ENCODE measurements at regions not wholly inside any gene's neighbourhood (a gene's known extent, or its start where the extent isn't known, plus 50 kb on each side); places are given as distances from the start of the nearest gene placed in this dataset.

GRCh38 chr12:111204788-111205241, 164.1 kb downstream of the PHETA1 start:
- Histone ChIP-seq H3K27me3 (peaks cover 73% of the 10 kb centered on the region), H3K4me3 (no peak overlapping the region), H3K9me3 (no peaks in the 10 kb centered on the region), H3K36me3 (no peaks in the 10 kb centered on the region), H3K4me1 (no peaks in the 10 kb centered on the region), H3K27ac (no peak overlapping the region)
- DNase-seq (ENCODE audit: low spot score in 2 of 2) = no peak
- WGBS = 51% methylated on average over 11 of the region's 15 CpGs
- TF ChIP-seq POLR2A (IDR thresholded peaks at IDR 0.05) (no peak), POLR2AphosphoS5 (IDR thresholded peaks at IDR 0.05) (no peak), EP300 (IDR thresholded peaks at IDR 0.05) (no peak)
- TF ChIP-seq, protein P1, sequence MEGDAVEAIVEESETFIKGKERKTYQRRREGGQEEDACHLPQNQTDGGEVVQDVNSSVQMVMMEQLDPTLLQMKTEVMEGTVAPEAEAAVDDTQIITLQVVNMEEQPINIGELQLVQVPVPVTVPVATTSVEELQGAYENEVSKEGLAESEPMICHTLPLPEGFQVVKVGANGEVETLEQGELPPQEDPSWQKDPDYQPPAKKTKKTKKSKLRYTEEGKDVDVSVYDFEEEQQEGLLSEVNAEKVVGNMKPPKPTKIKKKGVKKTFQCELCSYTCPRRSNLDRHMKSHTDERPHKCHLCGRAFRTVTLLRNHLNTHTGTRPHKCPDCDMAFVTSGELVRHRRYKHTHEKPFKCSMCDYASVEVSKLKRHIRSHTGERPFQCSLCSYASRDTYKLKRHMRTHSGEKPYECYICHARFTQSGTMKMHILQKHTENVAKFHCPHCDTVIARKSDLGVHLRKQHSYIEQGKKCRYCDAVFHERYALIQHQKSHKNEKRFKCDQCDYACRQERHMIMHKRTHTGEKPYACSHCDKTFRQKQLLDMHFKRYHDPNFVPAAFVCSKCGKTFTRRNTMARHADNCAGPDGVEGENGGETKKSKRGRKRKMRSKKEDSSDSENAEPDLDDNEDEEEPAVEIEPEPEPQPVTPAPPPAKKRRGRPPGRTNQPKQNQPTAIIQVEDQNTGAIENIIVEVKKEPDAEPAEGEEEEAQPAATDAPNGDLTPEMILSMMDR (IDR thresholded peaks at IDR 0.05) = no peak

DNA sequence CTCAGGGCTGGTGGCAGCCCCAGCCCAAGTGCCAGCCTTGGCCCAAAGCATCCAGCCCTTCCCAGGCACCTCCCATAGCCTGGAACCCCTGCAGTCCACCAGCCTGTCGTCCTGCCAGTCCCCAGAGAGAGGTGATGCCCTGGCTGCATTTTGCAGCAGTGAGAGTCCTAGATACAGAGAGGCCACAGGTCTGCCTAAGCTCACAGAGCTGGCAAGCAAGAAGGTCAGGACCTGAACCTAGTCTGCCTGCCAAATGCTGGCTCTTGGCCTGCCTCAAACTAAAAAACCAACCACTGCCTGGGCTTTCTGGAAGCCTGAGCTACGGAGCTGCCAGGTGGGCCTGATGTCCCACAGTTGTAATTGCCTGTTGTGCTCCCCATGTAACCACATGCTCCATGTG, 164.9 kb downstream of the PHETA1 start:
- Histone ChIP-seq H3K4me1 (no peaks in the 10 kb centered on the region), H3K4me3 (no peak overlapping the region), H3K27ac (no peak overlapping the region), H3K9me3 (no peaks in the 10 kb centered on the region), H3K36me3 (no peaks in the 10 kb centered on the region), H3K27me3 (peaks cover 73% of the 10 kb centered on the region)
- no peak for DNase-seq (ENCODE audit: low spot score in 2 of 2)
- TF ChIP-seq POLR2AphosphoS5 (IDR thresholded peaks at IDR 0.05) = no peak
- WGBS = 57% methylated on average over 1 of the region's 2 CpGs

- TF ChIP-seq, protein P1 (IDR thresholded peaks at IDR 0.05) = no peak
- TF ChIP-seq POLR2A (IDR thresholded peaks at IDR 0.05) = no peak
- no peaks in the 10 kb centered on the region for H3K36me3 ChIP-seq
- no peak overlapping the region for H3K4me3 ChIP-seq
- peaks cover 72% of the 10 kb centered on the region for H3K27me3 ChIP-seq
- H3K9me3 ChIP-seq = no peaks in the 10 kb centered on the region
- no peak overlapping the region for H3K27ac ChIP-seq
- WGBS = 76% methylated on average over 4 of the region's 4 CpGs
- no peak for DNase-seq (ENCODE audit: low spot score in 2 of 2)
- H3K4me1 ChIP-seq = no peaks in the 10 kb centered on the region
These were observed 165.4 kb downstream of the PHETA1 start for GRCh38 chr12:111203446-111203845.

DNA sequence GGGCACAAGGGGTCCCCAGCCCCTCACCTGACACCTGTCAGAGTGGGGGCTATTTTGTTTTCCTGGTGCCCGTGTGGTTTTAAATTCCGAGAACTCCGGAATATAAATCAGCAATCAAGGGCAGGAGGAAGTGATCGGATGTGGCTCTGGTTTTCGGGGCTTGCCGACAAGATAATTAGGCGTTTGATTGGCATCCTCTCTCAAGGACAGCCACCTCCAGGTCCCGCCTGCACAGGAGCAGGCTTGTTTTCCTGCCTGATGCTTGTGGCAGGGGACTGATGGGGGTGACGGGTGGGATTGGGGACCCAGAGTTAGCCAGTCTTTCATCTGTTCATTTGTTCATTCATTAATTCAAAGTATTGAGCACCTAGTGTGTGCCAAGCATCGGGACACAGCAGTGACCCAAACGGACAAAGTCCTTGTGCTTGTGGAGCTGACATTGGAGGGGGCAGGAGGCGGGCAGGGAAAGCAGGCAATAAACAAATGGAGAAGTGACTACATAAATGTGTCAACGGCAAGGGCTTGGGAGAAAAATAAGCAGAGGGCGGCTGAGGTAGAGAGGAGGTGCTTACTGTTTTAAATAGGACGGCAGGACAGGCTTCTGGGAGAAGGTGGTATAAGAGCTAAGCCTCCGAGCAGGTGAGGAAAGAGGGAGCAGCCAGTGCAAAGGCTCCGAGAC, 166.5 kb downstream of the PHETA1 start:
- 42% methylated on average over 17 of the region's 17 CpGs for WGBS
- TF ChIP-seq EP300 (IDR thresholded peaks at IDR 0.05) (no peak), POLR2AphosphoS5 (IDR thresholded peaks at IDR 0.05) (no peak), POLR2A (IDR thresholded peaks at IDR 0.05) (no peak)
- TF ChIP-seq, protein P1 (IDR thresholded peaks at IDR 0.05) = no peak
- H3K27ac ChIP-seq = no peak overlapping the region
- no peaks in the 10 kb centered on the region for H3K4me1 ChIP-seq
- H3K36me3 ChIP-seq = no peaks in the 10 kb centered on the region
- H3K9me3 ChIP-seq = no peaks in the 10 kb centered on the region
- no peak overlapping the region for H3K4me3 ChIP-seq
- no peak for DNase-seq (ENCODE audit: low spot score in 2 of 2)
- peaks cover 69% of the 10 kb centered on the region for H3K27me3 ChIP-seq

DNA sequence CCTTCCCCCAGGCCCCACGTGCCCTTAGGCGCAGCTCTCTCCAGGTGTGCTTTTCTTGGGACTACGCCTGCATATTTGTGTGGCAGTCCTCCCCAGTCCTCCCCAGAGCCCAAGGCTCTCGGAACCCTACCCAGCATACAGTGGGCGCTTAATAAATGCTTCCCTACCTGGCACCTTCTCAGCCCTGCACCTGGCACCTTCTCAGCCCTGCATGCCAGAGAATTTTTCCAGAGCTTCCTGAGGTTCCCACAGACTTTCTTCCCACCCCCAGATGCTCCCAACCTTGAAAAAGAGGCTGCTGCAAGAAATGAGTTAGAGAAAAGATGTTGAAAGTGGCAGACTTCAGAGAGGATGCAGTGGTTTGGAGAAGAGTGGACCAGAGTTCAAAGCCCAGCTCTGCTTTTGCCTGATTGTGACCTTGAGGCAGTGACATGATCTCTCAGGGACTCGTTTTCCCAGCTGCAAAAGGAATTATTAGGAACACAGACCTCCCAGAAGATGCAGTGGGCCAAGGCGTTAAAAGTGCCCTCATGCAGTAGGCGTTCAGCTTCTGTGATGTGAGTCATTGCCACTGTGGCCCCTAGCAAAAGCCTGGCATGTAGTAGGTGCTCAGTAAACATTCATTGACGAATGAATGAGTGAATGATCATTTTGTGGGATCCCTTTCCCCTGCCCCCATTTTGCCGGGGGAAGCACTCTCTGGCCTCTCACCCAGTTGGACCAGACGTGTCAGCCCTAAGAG, 167.2 kb downstream of the PHETA1 start:
- no peak overlapping the region for H3K4me3 ChIP-seq
- DNase-seq (ENCODE audit: low spot score in 2 of 2) = no peak
- peaks cover 63% of the 10 kb centered on the region for H3K27me3 ChIP-seq
- H3K36me3 ChIP-seq = no peaks in the 10 kb centered on the region
- TF ChIP-seq, protein P1 (IDR thresholded peaks at IDR 0.05) = no peak
- TF ChIP-seq POLR2A (IDR thresholded peaks at IDR 0.05) = no peak
- no peak for TF ChIP-seq EP300 (IDR thresholded peaks at IDR 0.05)
- TF ChIP-seq POLR2AphosphoS5 (IDR thresholded peaks at IDR 0.05) = no peak
- no peak overlapping the region for H3K27ac ChIP-seq
- WGBS = 52% methylated on average over 10 of the region's 11 CpGs
- no peaks in the 10 kb centered on the region for H3K4me1 ChIP-seq
- no peaks in the 10 kb centered on the region for H3K9me3 ChIP-seq
